Vagina (tissue), 2 donors: ENCODE measurements at regions not wholly inside any gene's neighbourhood (a gene's known extent, or its start where the extent isn't known, plus 50 kb on each side); places are given as distances from the start of the nearest gene placed in this dataset.
"Not testable (repeated sequence)": the region's sequence is repeated elsewhere in the genome, so short reads cannot be mapped to it uniquely, and the experiment has no call there.

Experiments
- POLR2AphosphoS5 ChIP-seq, 2 donors: sonication (generic); formaldehyde crosslinking; IDR thresholded peaks; one replicate each; pipeline ENCODE4 v1.9.0; 2017; ENCODE audit warnings: antibody characterized with exemption in 2 of 2, mild to moderate bottlenecking in 2 of 2, low read depth in 1 of 2; ENCODE audit not compliant: insufficient read depth in 1 of 2
- TF ChIP-seq, protein P1 (sequence below), 3 experiments: fragments of 450-650 bp in 2 of 3; fragments of 200-600 bp in 1 of 3; sonication (generic) in 1 of 3; IDR thresholded peaks; one replicate each; pipeline ENCODE4 v1.5.1; 2017 to 2019; ENCODE audit warnings: antibody characterized with exemption in 3 of 3, mild to moderate bottlenecking in 2 of 3, moderate library complexity in 2 of 3

GRCh38 chr14:80010245-80010644, 201.1 kb downstream of the DIO2 start:
- TF ChIP-seq, protein P1, sequence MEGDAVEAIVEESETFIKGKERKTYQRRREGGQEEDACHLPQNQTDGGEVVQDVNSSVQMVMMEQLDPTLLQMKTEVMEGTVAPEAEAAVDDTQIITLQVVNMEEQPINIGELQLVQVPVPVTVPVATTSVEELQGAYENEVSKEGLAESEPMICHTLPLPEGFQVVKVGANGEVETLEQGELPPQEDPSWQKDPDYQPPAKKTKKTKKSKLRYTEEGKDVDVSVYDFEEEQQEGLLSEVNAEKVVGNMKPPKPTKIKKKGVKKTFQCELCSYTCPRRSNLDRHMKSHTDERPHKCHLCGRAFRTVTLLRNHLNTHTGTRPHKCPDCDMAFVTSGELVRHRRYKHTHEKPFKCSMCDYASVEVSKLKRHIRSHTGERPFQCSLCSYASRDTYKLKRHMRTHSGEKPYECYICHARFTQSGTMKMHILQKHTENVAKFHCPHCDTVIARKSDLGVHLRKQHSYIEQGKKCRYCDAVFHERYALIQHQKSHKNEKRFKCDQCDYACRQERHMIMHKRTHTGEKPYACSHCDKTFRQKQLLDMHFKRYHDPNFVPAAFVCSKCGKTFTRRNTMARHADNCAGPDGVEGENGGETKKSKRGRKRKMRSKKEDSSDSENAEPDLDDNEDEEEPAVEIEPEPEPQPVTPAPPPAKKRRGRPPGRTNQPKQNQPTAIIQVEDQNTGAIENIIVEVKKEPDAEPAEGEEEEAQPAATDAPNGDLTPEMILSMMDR (IDR thresholded peaks at IDR 0.05): not testable (repeated sequence)
- not testable (repeated sequence) for TF ChIP-seq POLR2AphosphoS5 (IDR thresholded peaks at IDR 0.05; ENCODE audit: insufficient read depth in 1 of 2, low read depth in 1 of 2)
